ENCODE measurements at regions not wholly inside any gene's neighbourhood (a gene's known extent, or its start where the extent isn't known, plus 50 kb on each side); places are given as distances from the start of the nearest gene placed in this dataset.

- no peaks in the 10 kb centered on the region for H3K27me3 ChIP-seq (replicated peaks; ENCODE audit: control insufficient read depth, insufficient read depth, low read length)
- H3K4me1 Mint-ChIP-seq (ENCODE audit: low read depth, unreplicated experiment) = no peaks in the 10 kb centered on the region
Observed at GRCh38 chr18:60755134-60755533, 382.6 kb upstream of the MC4R start.

GRCh38 chr18:60775978-60776377, 403.4 kb upstream of the MC4R start:
- BruUV-seq (replicated peaks) = no TSS peak
- no peaks in the 10 kb centered on the region for H3K9me3 Mint-ChIP-seq (ENCODE audit: unreplicated experiment)
- intact Hi-C loops (cut with micrococcal nuclease; ENCODE audit: unreplicated experiment) = no loop called here
- CTCF ChIA-PET = no interaction called here
- Histone ChIP-seq H3K4me1 (no peaks in the 10 kb centered on the region), H3K4me3 (ENCODE audit: low read depth, low read length) (no peak overlapping the region), H3K27me3 (replicated peaks; ENCODE audit: control insufficient read depth, insufficient read depth, low read length) (no peaks in the 10 kb centered on the region), H3K36me3 (ENCODE audit: control insufficient read depth, insufficient read depth, low read length) (no peaks in the 10 kb centered on the region), H3K9me3 (no peaks in the 10 kb centered on the region)
- TF ChIP-seq, protein P1, sequence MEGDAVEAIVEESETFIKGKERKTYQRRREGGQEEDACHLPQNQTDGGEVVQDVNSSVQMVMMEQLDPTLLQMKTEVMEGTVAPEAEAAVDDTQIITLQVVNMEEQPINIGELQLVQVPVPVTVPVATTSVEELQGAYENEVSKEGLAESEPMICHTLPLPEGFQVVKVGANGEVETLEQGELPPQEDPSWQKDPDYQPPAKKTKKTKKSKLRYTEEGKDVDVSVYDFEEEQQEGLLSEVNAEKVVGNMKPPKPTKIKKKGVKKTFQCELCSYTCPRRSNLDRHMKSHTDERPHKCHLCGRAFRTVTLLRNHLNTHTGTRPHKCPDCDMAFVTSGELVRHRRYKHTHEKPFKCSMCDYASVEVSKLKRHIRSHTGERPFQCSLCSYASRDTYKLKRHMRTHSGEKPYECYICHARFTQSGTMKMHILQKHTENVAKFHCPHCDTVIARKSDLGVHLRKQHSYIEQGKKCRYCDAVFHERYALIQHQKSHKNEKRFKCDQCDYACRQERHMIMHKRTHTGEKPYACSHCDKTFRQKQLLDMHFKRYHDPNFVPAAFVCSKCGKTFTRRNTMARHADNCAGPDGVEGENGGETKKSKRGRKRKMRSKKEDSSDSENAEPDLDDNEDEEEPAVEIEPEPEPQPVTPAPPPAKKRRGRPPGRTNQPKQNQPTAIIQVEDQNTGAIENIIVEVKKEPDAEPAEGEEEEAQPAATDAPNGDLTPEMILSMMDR (IDR thresholded peaks at IDR 0.05; ENCODE audit: insufficient read depth in 1 of 2, low read depth in 1 of 2, low read length in 1 of 2, severe bottlenecking in 1 of 2, unreplicated experiment in 1 of 2) = no peak
- no peaks in the 10 kb centered on the region for H3K4me1 Mint-ChIP-seq (ENCODE audit: low read depth, unreplicated experiment)
- no peaks in the 10 kb centered on the region for H3K36me3 Mint-ChIP-seq (ENCODE audit: insufficient read depth, unreplicated experiment)
- no peak overlapping the region for H3K27ac Mint-ChIP-seq (ENCODE audit: unreplicated experiment)
- no peaks in the 10 kb centered on the region for H3K27me3 Mint-ChIP-seq (ENCODE audit: insufficient read depth, unreplicated experiment)
- DNase-seq = no peak
- POLR2A ChIA-PET = no interaction called here
- no peak overlapping the region for H3K4me3 Mint-ChIP-seq (ENCODE audit: unreplicated experiment)

More at GRCh38 chr18:60755134-60755533, 382.6 kb upstream of the MC4R start:
- POLR2A ChIA-PET = no interaction called here
- intact Hi-C loops (cut with micrococcal nuclease; ENCODE audit: unreplicated experiment) = no loop called here
- BruUV-seq (replicated peaks) = no TSS peak
- Histone ChIP-seq H3K4me1 (no peaks in the 10 kb centered on the region), H3K36me3 (ENCODE audit: control insufficient read depth, insufficient read depth, low read length) (no peaks in the 10 kb centered on the region), H3K9me3 (no peaks in the 10 kb centered on the region), H3K4me3 (ENCODE audit: low read depth, low read length) (no peak overlapping the region)
- CTCF ChIA-PET = no interaction called here
- Mint-ChIP-seq H3K9me3 (ENCODE audit: unreplicated experiment) (no peaks in the 10 kb centered on the region), H3K4me3 (ENCODE audit: unreplicated experiment) (no peak overlapping the region), H3K36me3 (ENCODE audit: insufficient read depth, unreplicated experiment) (no peaks in the 10 kb centered on the region), H3K27me3 (ENCODE audit: insufficient read depth, unreplicated experiment) (peaks cover 4% of the 10 kb centered on the region), H3K27ac (ENCODE audit: unreplicated experiment) (no peak overlapping the region)
- TF ChIP-seq, protein P1 (IDR thresholded peaks at IDR 0.05; ENCODE audit: insufficient read depth in 1 of 2, low read depth in 1 of 2, low read length in 1 of 2, severe bottlenecking in 1 of 2, unreplicated experiment in 1 of 2) = no peak
- DNase-seq = no peak

DNA sequence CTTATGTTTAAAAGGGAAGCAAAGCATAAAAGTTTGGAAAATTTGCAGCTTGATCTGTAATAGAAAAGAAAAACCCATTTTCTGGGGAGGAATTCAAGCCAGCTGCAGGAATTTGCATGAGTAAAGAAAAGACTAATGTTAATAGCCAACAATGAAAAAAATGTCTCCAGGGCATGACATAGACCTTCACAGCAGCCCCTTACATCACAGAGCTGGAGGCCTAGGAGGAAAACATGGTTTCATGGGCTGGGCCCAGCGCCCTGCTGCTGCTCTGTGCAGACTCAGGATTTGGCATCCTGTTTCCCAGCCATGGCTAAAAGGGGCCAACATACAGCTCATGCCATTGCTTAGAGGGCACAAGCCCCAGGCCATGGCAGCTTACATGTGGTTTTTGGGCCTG, 411.6 kb upstream of the MC4R start:
- H3K27me3 ChIP-seq (replicated peaks; ENCODE audit: control insufficient read depth, insufficient read depth, low read length) = no peaks in the 10 kb centered on the region
- Mint-ChIP-seq H3K27me3 (ENCODE audit: insufficient read depth, unreplicated experiment) (no peaks in the 10 kb centered on the region), H3K4me3 (ENCODE audit: unreplicated experiment) (no peak overlapping the region), H3K9me3 (ENCODE audit: unreplicated experiment) (no peaks in the 10 kb centered on the region), H3K4me1 (ENCODE audit: low read depth, unreplicated experiment) (no peaks in the 10 kb centered on the region), H3K27ac (ENCODE audit: unreplicated experiment) (no peak overlapping the region), H3K36me3 (ENCODE audit: insufficient read depth, unreplicated experiment) (no peaks in the 10 kb centered on the region)
- TF ChIP-seq, protein P1 (IDR thresholded peaks at IDR 0.05; ENCODE audit: insufficient read depth in 1 of 2, low read depth in 1 of 2, low read length in 1 of 2, severe bottlenecking in 1 of 2, unreplicated experiment in 1 of 2) = no peak
- DNase-seq = no peak
- H3K4me1 ChIP-seq = no peaks in the 10 kb centered on the region
- CTCF ChIA-PET = no interaction called here
- no peaks in the 10 kb centered on the region for H3K36me3 ChIP-seq (ENCODE audit: control insufficient read depth, insufficient read depth, low read length)
- BruUV-seq (replicated peaks) = no TSS peak
- intact Hi-C loops (cut with micrococcal nuclease; ENCODE audit: unreplicated experiment) = no loop called here
- POLR2A ChIA-PET = no interaction called here
- no peaks in the 10 kb centered on the region for H3K9me3 ChIP-seq
- H3K4me3 ChIP-seq (ENCODE audit: low read depth, low read length) = no peak overlapping the region

Data from Caco-2 (cell line).